ENCODE measurements at regions not wholly inside any gene's neighbourhood (a gene's known extent, or its start where the extent isn't known, plus 50 kb on each side); places are given as distances from the start of the nearest gene placed in this dataset.
"Not testable (repeated sequence)": the region's sequence is repeated elsewhere in the genome, so short reads cannot be mapped to it uniquely, and the experiment has no call there.

DNA sequence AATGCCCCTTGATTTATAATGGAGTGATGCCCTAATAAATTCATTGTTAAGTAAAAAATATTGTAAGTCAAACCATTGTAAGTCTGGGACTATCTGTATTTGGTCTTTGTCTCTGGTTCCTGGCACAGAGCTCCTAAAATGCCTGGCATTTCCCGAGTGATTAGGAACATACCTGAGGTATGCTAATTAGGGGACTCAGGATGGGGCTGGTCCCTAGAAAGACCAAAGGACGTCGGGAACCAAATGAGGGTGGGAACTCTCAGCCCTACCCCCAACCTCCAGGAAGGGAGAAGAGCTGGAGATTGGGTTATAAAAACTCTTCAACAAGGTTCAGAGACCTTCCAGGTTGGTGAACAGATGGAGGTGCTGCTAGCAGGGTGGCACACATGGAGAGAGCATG, 82.6 kb upstream of the ARG1 start:
- no peak for DNase-seq (ENCODE audit: low read depth in 2 of 3, low spot score in 2 of 3)

DNA sequence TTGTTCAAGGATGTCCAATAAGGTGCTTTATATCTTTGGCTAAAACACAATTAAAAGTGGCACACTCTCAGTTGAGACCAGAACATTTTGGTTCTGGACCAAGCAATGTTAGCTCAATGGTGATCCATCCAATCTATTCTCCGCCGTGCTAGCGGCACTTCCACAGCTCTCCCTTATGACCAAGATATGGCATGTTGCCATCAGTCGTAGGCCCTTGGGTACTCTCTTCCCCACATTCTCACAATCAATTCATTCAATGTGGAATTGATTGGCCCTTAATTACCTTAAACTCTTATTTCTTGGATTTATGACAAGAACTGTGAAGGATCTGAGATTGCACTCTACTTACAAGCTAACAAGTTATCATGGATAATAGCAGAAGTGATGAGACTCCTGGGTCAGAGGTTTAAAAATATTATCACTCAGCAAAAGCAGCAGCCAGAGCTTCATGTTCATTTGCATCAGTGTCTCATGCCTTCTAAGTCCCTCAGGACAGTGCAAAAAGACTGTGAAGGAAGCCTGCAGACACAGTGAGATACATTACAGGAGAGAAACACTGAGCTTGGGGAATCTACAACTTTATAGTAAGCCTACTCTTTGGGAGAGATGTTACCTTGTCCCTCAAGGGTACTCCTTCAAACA, 80.0 kb upstream of the ARG1 start:
- no peak for DNase-seq (ENCODE audit: low read depth in 2 of 3, low spot score in 2 of 3)

DNA sequence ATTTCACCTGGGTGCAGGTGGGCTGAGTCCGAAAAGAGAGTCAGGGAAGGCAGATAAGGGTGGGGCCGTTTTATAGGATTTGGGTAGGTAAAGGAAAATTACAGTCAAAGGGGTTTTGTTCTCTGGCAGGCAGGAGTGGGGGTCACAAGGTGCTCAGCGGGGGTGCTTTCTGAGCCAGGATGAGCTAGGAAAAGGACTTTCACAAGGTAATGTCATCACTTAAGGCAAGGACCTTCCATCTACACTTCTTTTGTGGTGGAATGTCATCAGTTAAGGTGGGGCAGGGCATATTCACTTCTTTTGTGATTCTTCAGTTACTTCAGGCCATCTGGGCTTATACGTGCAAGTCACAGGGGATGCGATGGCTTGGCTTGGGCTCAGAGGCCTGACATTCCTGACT, 68.6 kb upstream of the ARG1 start:
- not testable (repeated sequence) for DNase-seq (ENCODE audit: low read depth in 2 of 3, low spot score in 2 of 3)

DNA sequence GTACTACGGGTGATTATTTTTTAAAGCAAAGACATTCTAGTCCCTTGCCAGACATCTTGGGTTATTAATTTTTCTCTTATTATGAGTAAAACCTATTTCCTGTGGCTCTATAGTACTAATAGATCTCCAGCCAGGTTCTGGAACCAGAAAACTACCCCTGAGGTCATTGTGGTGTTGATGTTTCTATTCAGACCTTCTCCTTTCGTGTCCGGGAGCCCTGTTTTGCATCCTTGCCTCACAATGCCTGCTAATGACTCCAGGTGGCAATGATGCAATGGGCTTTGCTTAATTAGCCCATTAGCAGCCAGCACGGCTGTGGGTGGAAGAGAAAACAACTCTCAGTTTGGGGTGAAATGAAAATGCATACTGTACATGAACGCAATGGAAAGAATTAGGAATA, 62.9 kb upstream of the ARG1 start:
- no peak for DNase-seq (ENCODE audit: low read depth in 2 of 3, low spot score in 2 of 3)

DNA sequence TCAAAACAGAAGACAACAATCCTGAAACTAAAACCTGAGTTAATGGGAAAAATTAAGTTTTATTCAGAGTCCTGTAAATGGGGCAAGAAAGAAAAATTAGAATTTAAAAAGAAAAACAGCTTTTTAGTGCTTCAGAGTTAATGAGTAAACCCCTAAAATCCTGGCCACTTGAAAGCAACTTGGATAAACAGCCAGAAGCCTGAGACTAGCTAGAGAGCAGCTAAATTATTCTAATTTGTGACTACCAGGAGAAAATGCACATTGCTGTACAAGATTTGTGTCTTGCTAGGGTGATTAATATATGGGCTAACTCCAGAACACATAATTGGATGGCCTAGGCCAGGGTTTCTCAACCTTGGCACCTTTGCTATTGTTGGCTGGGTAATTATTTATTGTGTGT, 62.4 kb upstream of the ARG1 start:
- no peak for DNase-seq (ENCODE audit: low read depth in 2 of 3, low spot score in 2 of 3)

DNA sequence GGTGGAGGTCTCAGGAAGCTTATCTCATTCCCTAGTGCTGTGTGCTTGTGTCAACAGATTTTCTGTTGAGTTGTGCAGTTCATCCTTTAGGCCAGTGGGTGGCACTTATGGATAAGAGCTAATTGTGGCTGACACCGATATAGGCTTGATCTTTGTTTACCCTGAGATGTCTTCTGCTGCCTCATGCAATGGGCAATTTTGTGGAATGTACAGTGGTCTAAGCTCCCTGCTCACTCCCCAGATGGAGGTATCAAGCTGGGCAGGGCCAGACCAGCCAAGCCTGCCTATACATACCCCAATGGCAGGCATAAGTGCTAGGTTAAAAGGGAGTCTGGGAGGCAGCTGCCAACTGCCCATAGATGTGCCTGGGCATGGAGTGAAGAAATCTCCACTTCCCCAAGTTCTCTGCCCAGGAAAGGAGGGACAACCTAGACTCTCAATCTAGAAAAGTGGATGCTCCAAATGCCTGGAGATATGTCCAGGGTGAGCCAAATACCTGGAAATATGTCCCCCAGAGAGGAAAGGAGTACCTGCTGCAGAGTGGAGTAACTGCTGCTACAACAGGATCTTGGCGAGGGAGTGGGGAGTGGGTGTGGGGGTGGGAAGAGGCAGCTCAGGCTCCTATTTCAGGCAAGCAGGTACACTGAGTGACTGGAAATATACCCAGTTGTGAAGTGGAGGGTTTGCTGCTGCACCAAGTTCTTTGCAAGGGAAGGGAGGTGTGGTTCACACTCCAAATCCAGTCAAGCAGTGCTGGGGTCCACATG, 53.2 kb upstream of the ARG1 start:
- no peak for DNase-seq (ENCODE audit: low read depth in 2 of 3, low spot score in 2 of 3)

Measured in activated CD8-positive, alpha-beta memory T cell treated with anti-CD3 and anti-CD28 coated beads for 48 hours (primary cell).